ENCODE measurements at regions not wholly inside any gene's neighbourhood (a gene's known extent, or its start where the extent isn't known, plus 50 kb on each side); places are given as distances from the start of the nearest gene placed in this dataset.
"Not testable (repeated sequence)": the region's sequence is repeated elsewhere in the genome, so short reads cannot be mapped to it uniquely, and the experiment has no call there.

DNA sequence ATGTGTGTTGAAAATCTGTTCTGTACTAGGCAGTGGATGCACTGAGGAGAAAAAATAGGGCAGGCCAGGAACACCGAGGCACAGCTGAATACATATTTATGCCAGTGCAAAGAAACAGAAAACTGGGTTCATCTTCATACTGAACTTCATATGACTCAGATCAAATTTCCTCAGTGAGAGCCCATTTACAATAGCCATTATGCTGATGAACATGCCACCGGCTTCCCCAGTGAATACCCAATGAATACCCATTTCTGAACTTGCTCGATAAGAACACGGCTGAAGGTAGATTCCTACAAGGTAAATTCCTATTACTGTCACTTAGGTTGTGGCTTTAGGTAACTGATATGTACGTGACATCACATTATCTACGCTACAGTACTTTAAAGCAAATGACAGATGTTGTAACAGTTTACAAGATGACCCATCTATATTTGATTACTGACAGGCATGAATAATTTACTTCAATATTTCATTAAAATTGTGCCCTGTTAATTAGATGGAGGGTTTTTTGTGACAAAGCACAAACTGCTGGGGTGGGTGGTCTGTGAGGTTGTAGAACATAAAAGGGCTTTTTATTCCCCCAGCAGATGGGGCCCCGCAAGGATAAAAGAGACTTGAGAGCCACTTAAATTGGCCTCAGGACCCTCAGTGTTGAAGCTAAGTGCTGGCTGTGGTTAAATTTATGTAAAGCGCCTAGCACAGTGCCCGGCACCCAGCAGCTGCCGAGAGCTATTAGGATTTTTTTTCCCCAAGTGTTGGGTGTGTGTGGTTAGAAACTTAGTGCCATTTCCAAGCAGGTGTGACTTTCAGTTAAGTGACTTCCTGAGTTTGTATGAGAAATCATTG lies 264.5 kb downstream of the CD83 start:
- ATAC-seq (no peak), DNase-seq (no peak)
- Mint-ChIP-seq H3K36me3 (peaks cover 3% of the 10 kb centered on the region), H3K27ac (no peak overlapping the region), H3K4me3 (no peak overlapping the region), H3K9me3 (ENCODE audit: low read depth) (peaks cover 2% of the 10 kb centered on the region), H3K4me1 (peaks cover 23% of the 10 kb centered on the region), H3K27me3 (peaks cover 21% of the 10 kb centered on the region)
- CTCF ChIA-PET: no interaction called here

DNA sequence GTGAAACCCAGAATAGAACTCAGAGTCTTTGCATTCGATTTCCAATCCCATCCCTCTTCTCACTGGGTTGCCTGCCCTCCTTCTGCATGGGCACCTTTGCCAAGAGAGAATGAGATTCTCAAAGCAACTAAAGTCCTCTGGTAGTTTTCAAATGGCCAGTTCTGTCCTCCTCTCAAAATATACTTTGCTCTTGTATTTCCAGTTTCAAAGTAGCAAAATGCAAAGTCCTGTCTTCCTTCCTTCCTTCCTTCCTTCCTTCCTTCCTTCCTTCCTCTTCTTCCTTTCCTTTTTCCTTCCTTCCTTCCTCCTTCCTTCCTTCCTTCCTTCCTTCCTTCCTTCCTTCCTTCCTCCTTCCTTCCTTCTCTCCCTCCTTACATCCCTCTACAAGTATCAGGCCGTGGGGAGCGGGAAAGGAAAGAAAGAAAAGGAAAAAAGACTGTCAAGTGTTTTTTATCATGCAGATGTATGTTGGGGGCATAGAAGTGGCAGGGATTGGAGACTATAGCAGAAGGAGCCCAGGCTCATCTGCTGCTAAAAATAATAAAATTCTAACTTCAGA lies 265.2 kb downstream of the CD83 start:
- Mint-ChIP-seq H3K27ac (no peak overlapping the region), H3K9me3 (ENCODE audit: low read depth) (peaks cover 2% of the 10 kb centered on the region), H3K27me3 (peaks cover 16% of the 10 kb centered on the region), H3K4me1 (peaks cover 23% of the 10 kb centered on the region), H3K36me3 (peaks cover 3% of the 10 kb centered on the region), H3K4me3 (no peak overlapping the region)
- CTCF ChIA-PET: no interaction called here
- ATAC-seq (no peak), DNase-seq (no peak)

DNA sequence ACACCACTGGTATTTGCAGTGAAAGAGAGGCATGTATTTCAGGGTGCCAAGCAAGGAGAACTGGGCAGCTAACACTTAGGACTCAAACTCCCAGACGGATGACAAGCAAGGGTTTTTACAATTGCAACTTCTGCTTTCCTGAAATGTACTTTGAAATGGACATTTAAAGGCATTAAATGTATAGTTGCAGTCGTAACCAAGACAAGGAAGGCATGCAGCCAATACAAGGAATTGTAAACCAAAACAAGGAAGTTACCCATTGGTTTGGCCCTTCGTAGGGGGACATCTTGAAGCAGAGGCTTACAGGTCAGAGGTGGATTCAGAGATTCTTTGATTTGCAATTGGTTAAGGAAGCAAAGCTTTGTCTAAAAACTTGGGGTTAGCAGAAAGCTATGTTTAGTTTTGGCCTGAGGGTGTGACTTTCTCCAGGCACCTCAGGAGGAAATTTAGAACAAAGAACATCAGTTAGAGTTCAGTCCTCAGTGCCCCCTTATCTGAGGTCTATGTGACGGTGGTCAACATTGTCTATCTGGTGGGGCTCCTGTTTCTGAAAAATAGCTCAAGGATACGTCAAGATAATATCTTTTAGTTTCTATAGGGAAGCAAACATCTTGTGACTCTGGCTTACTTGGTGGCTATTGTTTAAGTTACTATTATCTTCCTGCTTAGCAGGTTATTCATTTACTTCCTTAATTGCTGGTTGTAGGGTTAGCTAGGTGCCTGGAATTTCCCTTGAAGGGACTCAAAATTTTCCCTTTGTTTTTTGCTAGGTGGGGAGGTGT lies 266.0 kb downstream of the CD83 start:
- Mint-ChIP-seq H3K4me3 (no peak overlapping the region), H3K27me3 (peaks cover 11% of the 10 kb centered on the region), H3K9me3 (ENCODE audit: low read depth) (no peaks in the 10 kb centered on the region), H3K36me3 (peaks cover 1% of the 10 kb centered on the region), H3K4me1 (peaks cover 23% of the 10 kb centered on the region), H3K27ac (no peak overlapping the region)
- no peak for ATAC-seq
- CTCF ChIA-PET: no interaction called here
- DNase-seq: no peak

DNA sequence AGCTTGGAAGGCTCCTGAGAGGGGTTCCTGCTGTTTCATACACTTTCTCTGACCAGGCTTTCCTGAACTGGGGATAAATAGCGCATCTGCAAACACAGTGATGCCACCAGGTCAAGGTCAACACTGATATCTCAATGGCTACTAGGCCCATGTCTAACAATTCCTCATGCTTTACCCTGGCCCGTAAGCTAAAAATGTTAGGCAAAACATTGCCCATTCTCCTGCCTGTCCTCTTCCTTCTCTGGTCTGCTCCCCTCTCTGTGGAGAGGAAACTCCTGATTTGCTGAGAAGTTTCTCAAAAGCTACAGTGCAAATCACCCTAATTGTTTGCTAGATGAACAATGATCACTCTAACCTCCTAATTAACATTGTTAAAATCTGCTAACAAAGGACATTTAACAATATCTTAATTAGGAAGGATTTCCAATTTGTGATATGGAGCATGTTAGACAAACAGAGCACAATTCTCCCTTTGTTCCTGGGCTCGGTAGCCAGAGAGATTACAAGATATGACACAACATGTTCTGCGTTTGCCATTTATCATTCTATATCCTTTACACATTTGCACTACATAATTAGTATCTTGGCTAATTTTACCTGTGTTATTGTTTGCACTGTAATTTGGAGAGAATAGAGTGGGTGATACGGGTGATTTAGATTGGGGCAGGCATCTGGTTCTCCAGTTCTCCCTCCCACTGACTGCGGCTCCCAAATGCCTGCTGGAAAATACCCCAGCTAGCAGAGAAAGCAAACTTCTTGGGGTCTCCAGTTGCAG lies 266.8 kb downstream of the CD83 start:
- CTCF ChIA-PET: no interaction called here
- Mint-ChIP-seq H3K4me3 (no peak overlapping the region), H3K4me1 (peaks cover 23% of the 10 kb centered on the region), H3K36me3 (peaks cover 1% of the 10 kb centered on the region), H3K9me3 (ENCODE audit: low read depth) (no peaks in the 10 kb centered on the region), H3K27me3 (peaks cover 11% of the 10 kb centered on the region), H3K27ac (no peak overlapping the region)
- ATAC-seq (no peak), DNase-seq (no peak)

DNA sequence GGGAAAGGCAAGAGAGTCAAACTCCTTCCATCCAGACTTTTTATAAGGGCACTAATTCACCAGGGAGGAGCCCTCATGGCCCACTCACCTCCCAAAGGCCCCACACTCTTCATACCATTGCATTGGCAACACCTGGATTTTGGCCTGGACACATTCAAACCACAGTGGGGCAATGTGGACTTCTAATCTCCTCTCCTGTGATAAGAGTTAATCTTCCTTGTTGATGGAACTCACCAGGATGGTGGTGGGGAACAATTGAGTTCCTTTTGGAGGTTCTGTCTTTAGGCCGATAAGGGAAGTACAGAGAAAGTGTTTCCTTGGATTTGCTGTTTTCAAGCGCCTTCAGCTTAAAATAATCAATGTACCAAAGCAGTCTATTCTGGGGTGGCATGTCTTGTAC lies 268.7 kb downstream of the CD83 start:
- H3K4me1 Mint-ChIP-seq: peaks cover 17% of the 10 kb centered on the region
- H3K27ac Mint-ChIP-seq: no peak overlapping the region
- peaks cover 3% of the 10 kb centered on the region for H3K27me3 Mint-ChIP-seq
- CTCF ChIA-PET: no interaction called here
- H3K36me3 Mint-ChIP-seq: no peaks in the 10 kb centered on the region
- H3K9me3 Mint-ChIP-seq (ENCODE audit: low read depth): no peaks in the 10 kb centered on the region
- ATAC-seq: no peak
- no peak overlapping the region for H3K4me3 Mint-ChIP-seq
- no peak for DNase-seq

DNA sequence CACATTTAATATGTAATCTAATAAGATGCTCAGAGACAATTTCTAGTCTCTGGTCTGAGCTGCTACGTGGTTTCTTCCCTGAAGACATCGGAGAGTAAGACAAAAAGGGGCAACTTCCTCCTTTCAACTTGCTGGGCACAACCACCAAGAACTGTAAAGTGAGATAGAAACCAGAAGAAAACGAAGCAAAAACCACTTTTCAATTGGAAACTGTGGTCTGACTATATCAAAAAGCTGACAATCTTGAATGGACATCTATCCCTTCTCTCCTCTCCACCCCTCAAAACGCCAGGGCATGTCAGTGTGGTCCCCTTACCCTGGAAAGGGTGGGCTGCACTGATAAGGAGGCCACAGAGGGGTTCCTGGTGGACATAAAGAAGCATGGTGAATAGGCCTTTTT lies 269.1 kb downstream of the CD83 start:
- no peak overlapping the region for H3K27ac Mint-ChIP-seq
- no peaks in the 10 kb centered on the region for H3K9me3 Mint-ChIP-seq (ENCODE audit: low read depth)
- peaks cover 3% of the 10 kb centered on the region for H3K27me3 Mint-ChIP-seq
- no peak for ATAC-seq
- DNase-seq: no peak
- H3K4me3 Mint-ChIP-seq: no peak overlapping the region
- H3K36me3 Mint-ChIP-seq: no peaks in the 10 kb centered on the region
- CTCF ChIA-PET: no interaction called here
- H3K4me1 Mint-ChIP-seq: peaks cover 17% of the 10 kb centered on the region

DNA sequence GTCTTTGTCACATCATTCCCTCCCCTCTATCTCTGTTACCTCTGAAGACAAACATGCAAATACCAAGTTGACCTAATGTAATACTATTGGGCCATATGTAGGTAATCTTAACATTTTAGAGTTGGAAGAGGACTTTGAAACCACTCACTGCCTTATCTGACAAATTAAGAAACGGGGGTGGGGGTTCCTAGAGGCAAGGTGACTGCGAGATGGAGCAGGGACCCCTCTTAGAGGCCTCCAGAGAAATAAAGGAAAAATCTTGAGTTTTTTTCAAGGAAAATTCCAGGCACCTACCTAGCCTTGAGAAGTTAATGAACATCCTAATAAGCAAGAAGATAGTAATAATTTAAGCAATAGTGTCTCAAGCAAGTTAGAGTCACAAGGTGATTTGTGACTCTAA lies 270.8 kb downstream of the CD83 start:
- Mint-ChIP-seq H3K36me3 (no peaks in the 10 kb centered on the region), H3K27me3 (peaks cover 3% of the 10 kb centered on the region), H3K9me3 (ENCODE audit: low read depth) (no peaks in the 10 kb centered on the region), H3K27ac (no peak overlapping the region), H3K4me3 (no peak overlapping the region), H3K4me1 (peaks cover 7% of the 10 kb centered on the region)
- no peak for DNase-seq
- CTCF ChIA-PET: no interaction called here
- ATAC-seq: no peak

DNA sequence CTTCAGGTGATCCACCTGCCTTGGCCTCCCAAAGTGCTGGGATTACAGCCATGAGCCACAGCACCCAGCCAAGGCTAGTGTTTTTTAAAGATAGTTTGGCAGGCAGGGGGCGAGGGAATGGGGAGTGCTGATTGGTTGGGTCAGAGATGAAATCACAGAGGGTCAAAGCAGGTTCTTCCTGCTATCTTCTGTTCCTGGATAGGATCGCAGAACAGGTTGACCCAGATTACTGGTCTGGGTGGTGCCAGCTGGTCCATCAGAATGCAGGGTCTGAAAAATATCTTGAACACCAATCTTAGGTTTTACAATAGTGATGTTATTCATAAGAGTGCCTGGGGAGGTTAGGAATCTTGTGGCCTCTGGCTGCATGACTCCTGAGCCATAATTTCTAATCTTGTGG lies 272.2 kb downstream of the CD83 start:
- H3K4me1 Mint-ChIP-seq; H3K27ac Mint-ChIP-seq; H3K4me3 Mint-ChIP-seq; ATAC-seq; H3K9me3 Mint-ChIP-seq (ENCODE audit: low read depth); H3K27me3 Mint-ChIP-seq; CTCF ChIA-PET; H3K36me3 Mint-ChIP-seq; DNase-seq: not testable (repeated sequence)

DNA sequence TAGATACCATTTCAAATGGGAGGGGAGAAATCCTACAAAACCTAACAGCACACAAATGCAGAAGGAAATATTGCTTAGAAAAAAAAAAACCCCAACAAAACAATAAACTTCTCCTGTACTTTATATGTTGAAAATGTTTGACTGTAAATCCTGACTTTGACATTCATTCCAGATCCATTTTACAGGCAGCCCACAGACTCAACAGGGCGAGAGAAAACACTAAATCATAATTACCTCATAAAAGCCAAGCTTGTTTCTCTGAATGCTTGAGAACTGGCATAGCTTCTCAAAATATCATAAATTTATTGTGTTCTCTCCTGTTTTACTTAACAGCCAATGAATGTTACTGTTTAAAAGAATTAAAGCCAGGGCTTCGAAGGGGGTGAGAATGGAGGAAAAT lies 273.2 kb downstream of the CD83 start:
- Mint-ChIP-seq H3K27me3 (no peaks in the 10 kb centered on the region), H3K4me1 (peaks cover 7% of the 10 kb centered on the region), H3K27ac (no peak overlapping the region), H3K4me3 (no peak overlapping the region), H3K9me3 (ENCODE audit: low read depth) (no peaks in the 10 kb centered on the region), H3K36me3 (no peaks in the 10 kb centered on the region)
- CTCF ChIA-PET: no interaction called here
- no peak for DNase-seq
- ATAC-seq: no peak

DNA sequence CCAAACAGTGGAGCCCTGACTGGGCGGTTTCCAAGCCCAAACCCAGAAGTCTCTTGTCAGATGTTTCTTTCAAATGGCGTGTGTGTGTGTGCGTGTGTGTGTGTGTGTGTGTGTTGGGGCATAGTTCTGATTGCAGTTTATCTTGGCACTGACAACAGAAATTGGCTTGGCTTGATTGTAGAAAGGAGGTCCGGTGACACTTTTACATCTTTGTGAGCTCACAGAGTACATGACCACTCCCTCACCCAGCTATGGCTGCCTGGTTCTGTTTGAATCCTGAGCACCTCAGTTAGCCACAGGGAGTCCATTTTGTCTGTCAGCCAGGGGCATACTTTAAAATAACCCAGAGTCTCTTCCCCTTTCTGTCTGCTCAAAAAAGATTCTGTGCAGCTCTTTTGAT lies 276.3 kb downstream of the CD83 start:
- Mint-ChIP-seq H3K27me3 (peaks cover 3% of the 10 kb centered on the region), H3K4me3 (no peak overlapping the region), H3K27ac (no peak overlapping the region), H3K9me3 (ENCODE audit: low read depth) (no peaks in the 10 kb centered on the region), H3K36me3 (no peaks in the 10 kb centered on the region), H3K4me1 (no peaks in the 10 kb centered on the region)
- CTCF ChIA-PET: no interaction called here
- no peak for DNase-seq
- no peak for ATAC-seq

DNA sequence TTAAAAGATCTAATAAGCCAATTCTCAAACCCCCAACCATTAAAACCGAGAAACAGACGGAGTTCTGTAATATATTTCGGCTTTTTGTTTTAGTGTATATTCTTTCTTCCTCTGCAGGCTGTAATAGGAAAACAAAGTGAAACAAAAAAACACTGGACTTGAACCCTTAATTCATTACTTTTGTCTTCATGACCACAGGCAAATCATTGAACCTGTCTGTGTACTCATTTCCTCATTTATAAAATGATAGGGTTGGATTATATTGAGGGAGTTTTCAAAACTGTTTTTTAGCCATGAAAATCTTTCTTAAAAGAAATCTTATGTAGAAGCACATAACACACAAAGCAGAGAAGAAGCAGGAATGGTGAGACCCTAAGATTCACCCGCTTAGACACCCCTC lies 278.8 kb downstream of the CD83 start:
- Mint-ChIP-seq H3K4me3 (no peak overlapping the region), H3K4me1 (no peaks in the 10 kb centered on the region), H3K27ac (no peak overlapping the region), H3K27me3 (peaks cover 3% of the 10 kb centered on the region), H3K36me3 (peaks cover 1% of the 10 kb centered on the region), H3K9me3 (ENCODE audit: low read depth) (no peaks in the 10 kb centered on the region)
- no peak for ATAC-seq
- no peak for DNase-seq
- CTCF ChIA-PET: no interaction called here

DNA sequence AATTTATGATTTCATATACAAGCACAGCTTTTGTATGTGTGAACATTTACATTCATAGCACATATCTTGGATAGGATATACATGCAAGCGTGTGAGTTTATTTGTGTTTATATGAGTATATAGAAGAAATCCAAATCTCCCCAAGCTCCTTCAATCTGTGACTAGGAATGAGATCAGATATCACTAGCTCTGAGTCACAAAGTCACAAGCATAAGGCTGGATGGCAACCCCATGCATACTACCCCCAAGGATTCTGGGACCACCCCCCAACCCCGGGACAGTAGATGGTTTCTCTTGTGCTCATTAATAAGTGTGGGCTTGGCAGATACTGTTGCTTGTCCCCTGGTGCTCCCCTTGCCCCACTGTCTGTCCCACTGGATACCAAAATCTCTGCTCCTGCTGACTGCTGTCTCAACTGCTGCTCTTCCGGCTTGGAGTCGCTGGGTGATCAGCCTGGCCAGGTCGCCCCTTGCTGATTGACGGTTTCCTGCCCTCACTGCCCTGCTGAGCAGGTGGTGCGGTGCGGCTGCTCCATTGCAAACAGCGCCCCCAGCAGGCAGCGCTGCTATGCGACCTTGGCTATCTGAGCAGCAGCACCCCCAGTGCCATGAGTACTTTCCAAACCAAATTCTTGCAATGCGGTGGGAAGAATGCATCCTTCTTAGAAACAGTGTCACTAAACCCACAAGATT lies 279.4 kb downstream of the CD83 start:
- DNase-seq (no peak), ATAC-seq (no peak)
- no peaks in the 10 kb centered on the region for H3K4me1 Mint-ChIP-seq
- H3K4me3 Mint-ChIP-seq: no peak overlapping the region
- peaks cover 3% of the 10 kb centered on the region for H3K27me3 Mint-ChIP-seq
- no peak overlapping the region for H3K27ac Mint-ChIP-seq
- CTCF ChIA-PET: no interaction called here
- H3K36me3 Mint-ChIP-seq: peaks cover 2% of the 10 kb centered on the region
- no peaks in the 10 kb centered on the region for H3K9me3 Mint-ChIP-seq (ENCODE audit: low read depth)

DNA sequence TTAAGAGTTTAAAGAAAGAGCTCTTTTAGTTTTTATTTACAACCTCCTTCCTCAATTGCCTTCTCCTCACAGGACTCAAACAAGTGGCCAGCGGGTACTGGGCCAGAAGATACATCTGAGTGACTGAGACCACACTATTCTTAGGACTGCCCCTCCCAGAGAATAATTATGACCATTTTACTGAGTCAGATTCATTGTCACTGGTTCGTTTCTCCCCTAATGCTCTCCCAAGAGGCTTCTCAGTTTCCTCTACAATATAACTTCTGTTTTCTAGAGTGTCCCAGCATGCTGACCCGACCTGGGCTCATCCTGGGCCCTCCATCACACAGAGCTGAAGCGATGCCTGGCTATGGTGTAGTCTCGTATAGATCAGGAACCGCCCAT lies 279.9 kb downstream of the CD83 start:
- Mint-ChIP-seq H3K9me3 (ENCODE audit: low read depth) (peaks cover 2% of the 10 kb centered on the region), H3K4me3 (no peak overlapping the region), H3K4me1 (no peaks in the 10 kb centered on the region), H3K27me3 (peaks cover 3% of the 10 kb centered on the region), H3K27ac (no peak overlapping the region), H3K36me3 (peaks cover 2% of the 10 kb centered on the region)
- CTCF ChIA-PET: no interaction called here
- no peak for ATAC-seq
- DNase-seq: no peak
